GM11168 (cell line): ENCODE measurements at regions not wholly inside any gene's neighbourhood (a gene's known extent, or its start where the extent isn't known, plus 50 kb on each side); places are given as distances from the start of the nearest gene placed in this dataset.
"Not testable (repeated sequence)": the region's sequence is repeated elsewhere in the genome, so short reads cannot be mapped to it uniquely, and the experiment has no call there.

ENCODE experiments used
- in situ Hi-C: fragments of 300-500 bp; cut with MboI; formaldehyde crosslinking; loops from one replicate; pipeline ENCODE4 v1.12.0; 2022; ENCODE audit warnings: low sequenced_read_pairs; ENCODE audit not compliant: unreplicated experiment

- in situ Hi-C loops, result no loop called here
Observed at GRCh38 chr5:91586232-91586631, 203.1 kb upstream of the ARRDC3 start.

GRCh38 chr5:91584352-91584751, 201.2 kb upstream of the ARRDC3 start:
- in situ Hi-C loops, result no loop called here

- in situ Hi-C loops, result not testable (repeated sequence)
Observed at GRCh38 chr5:91566012-91566411, 182.9 kb upstream of the ARRDC3 start.

- in situ Hi-C loops, result no loop called here
Observed at GRCh38 chr5:91562922-91563321, 179.8 kb upstream of the ARRDC3 start.

- in situ Hi-C loops, result no loop called here
Observed at GRCh38 chr5:91541696-91542095, 158.6 kb upstream of the ARRDC3 start.

GRCh38 chr5:91538179-91538578, 155.1 kb upstream of the ARRDC3 start:
- in situ Hi-C loops, result no loop called here

- in situ Hi-C loops, result no loop called here
Observed at GRCh38 chr5:91535499-91535898, 152.4 kb upstream of the ARRDC3 start.

GRCh38 chr5:91534332-91534731, 151.2 kb upstream of the ARRDC3 start:
- in situ Hi-C loops, result no loop called here

- in situ Hi-C loops, result no loop called here
Observed at GRCh38 chr5:91532779-91533178, 149.7 kb upstream of the ARRDC3 start.

- in situ Hi-C loops, result no loop called here
Observed at GRCh38 chr5:91532281-91532680, 149.2 kb upstream of the ARRDC3 start.

GRCh38 chr5:91528831-91529230, 145.7 kb upstream of the ARRDC3 start:
- in situ Hi-C loops, result no loop called here

- in situ Hi-C loops, result no loop called here
Observed at GRCh38 chr5:91521785-91522184, 138.7 kb upstream of the ARRDC3 start.

GRCh38 chr5:91521334-91521733, 138.2 kb upstream of the ARRDC3 start:
- in situ Hi-C loops, result no loop called here

- in situ Hi-C loops, result no loop called here
Observed at GRCh38 chr5:91514400-91514799, 131.3 kb upstream of the ARRDC3 start.

GRCh38 chr5:91503321-91503720, 120.2 kb upstream of the ARRDC3 start:
- in situ Hi-C loops, result no loop called here

GRCh38 chr5:91500758-91501157, 117.6 kb upstream of the ARRDC3 start:
- in situ Hi-C loops, result no loop called here

- in situ Hi-C loops, result no loop called here
Observed at GRCh38 chr5:91499943-91500531, 116.9 kb upstream of the ARRDC3 start.

GRCh38 chr5:91495699-91496098, 112.6 kb upstream of the ARRDC3 start:
- in situ Hi-C loops, result no loop called here

- in situ Hi-C loops, result loop anchor here (5.0 kb wide), 1 partner anchor 52 kb away; no protein-coding TSS in a partner anchor
Observed at GRCh38 chr5:91494447-91494996, 111.4 kb upstream of the ARRDC3 start.

GRCh38 chr5:91493086-91493485, 110.0 kb upstream of the ARRDC3 start:
- in situ Hi-C loops, result loop anchor here (5.0 kb wide), 1 partner anchor 51 kb away; no protein-coding TSS in a partner anchor

GRCh38 chr5:91491229-91491628, 108.1 kb upstream of the ARRDC3 start:
- in situ Hi-C loops, result loop anchor here (5.0 kb wide), 1 partner anchor 49 kb away; no protein-coding TSS in a partner anchor

GRCh38 chr5:91490316-91490715, 107.2 kb upstream of the ARRDC3 start:
- in situ Hi-C loops, result loop anchor here (5.0 kb wide), 1 partner anchor 48 kb away; no protein-coding TSS in a partner anchor
